ENCODE measurements at regions not wholly inside any gene's neighbourhood (a gene's known extent, or its start where the extent isn't known, plus 50 kb on each side); places are given as distances from the start of the nearest gene placed in this dataset.
"Not testable (repeated sequence)": the region's sequence is repeated elsewhere in the genome, so short reads cannot be mapped to it uniquely, and the experiment has no call there.

- Histone ChIP-seq H3K9me2 (ENCODE audit: insufficient read depth, low read length) (no peaks in the 10 kb centered on the region), H3F3A (ENCODE audit: insufficient read depth, low read length, poor library complexity, severe bottlenecking) (no peaks in the 10 kb centered on the region), H3K9ac (ENCODE audit: low read length) (no peak overlapping the region), H2AFZ (ENCODE audit: low read depth, low read length) (no peak overlapping the region), H3K27ac (ENCODE audit: low read length) (no peak overlapping the region), H3K4me3 (ENCODE audit: low read length) (no peak overlapping the region), H4K20me1 (ENCODE audit: insufficient read depth) (no peaks in the 10 kb centered on the region), H3K9me3 (ENCODE audit: low read length) (no peaks in the 10 kb centered on the region), H3K36me3 (ENCODE audit: insufficient read depth, low read length) (no peaks in the 10 kb centered on the region), H3K27me3 (ENCODE audit: insufficient read depth, low read depth, low read length) (no peaks in the 10 kb centered on the region), H3K4me2 (ENCODE audit: low read length) (no peak overlapping the region), H3K79me2 (replicated peaks; ENCODE audit: insufficient read depth, low read length) (no peaks in the 10 kb centered on the region)
- TF ChIP-seq MXI1 (conservative IDR thresholded peaks at IDR 0.05; ENCODE audit: poor library complexity, severe bottlenecking) (no peak), EZH2 (IDR thresholded peaks at IDR 0.05; ENCODE audit: borderline replicate concordance, insufficient read depth, low read length, poor library complexity, severe bottlenecking) (no peak), RAD21 (conservative IDR thresholded peaks at IDR 0.05) (no peak), CTCF (IDR thresholded peaks at IDR 0.05; ENCODE audit: poor library complexity, severe bottlenecking) (no peak), EP300 (conservative IDR thresholded peaks at IDR 0.05; ENCODE audit: poor library complexity, severe bottlenecking) (no peak), REST (IDR thresholded peaks at IDR 0.05; ENCODE audit: borderline replicate concordance) (no peak), SMC3 (conservative IDR thresholded peaks at IDR 0.05; ENCODE audit: poor library complexity) (no peak), POLR2AphosphoS5 (IDR thresholded peaks at IDR 0.05) (no peak), TAF1 (IDR thresholded peaks at IDR 0.05; ENCODE audit: low read depth) (no peak)
These were observed 69.3 kb downstream of the RBM11 start for GRCh38 chr21:14285147-14285761.

- no peak overlapping the region for H3K4me3 ChIP-seq (ENCODE audit: low read length)
- TF ChIP-seq TAF1 (IDR thresholded peaks at IDR 0.05; ENCODE audit: low read depth): no peak
- no peak for TF ChIP-seq REST (IDR thresholded peaks at IDR 0.05; ENCODE audit: borderline replicate concordance)
- no peak for TF ChIP-seq RAD21 (conservative IDR thresholded peaks at IDR 0.05)
- no peak for TF ChIP-seq EZH2 (IDR thresholded peaks at IDR 0.05; ENCODE audit: borderline replicate concordance, insufficient read depth, low read length, poor library complexity, severe bottlenecking)
- no peak for TF ChIP-seq SMC3 (conservative IDR thresholded peaks at IDR 0.05; ENCODE audit: poor library complexity)
- TF ChIP-seq CTCF (IDR thresholded peaks at IDR 0.05; ENCODE audit: poor library complexity, severe bottlenecking): no peak
- TF ChIP-seq POLR2AphosphoS5 (IDR thresholded peaks at IDR 0.05): no peak
- TF ChIP-seq MXI1 (conservative IDR thresholded peaks at IDR 0.05; ENCODE audit: poor library complexity, severe bottlenecking): no peak
- TF ChIP-seq EP300 (conservative IDR thresholded peaks at IDR 0.05; ENCODE audit: poor library complexity, severe bottlenecking): no peak
- H3K9me2 ChIP-seq (ENCODE audit: insufficient read depth, low read length): no peaks in the 10 kb centered on the region
These were observed 68.5 kb downstream of the RBM11 start for GRCh38 chr21:14284481-14284880.

GRCh38 chr21:14281188-14281900 lies 65.4 kb downstream of the RBM11 start:
- H3K9ac ChIP-seq (ENCODE audit: low read length): not testable (repeated sequence)

More at GRCh38 chr21:14284481-14284880, 68.5 kb downstream of the RBM11 start:
- Histone ChIP-seq H4K20me1 (ENCODE audit: insufficient read depth) (no peaks in the 10 kb centered on the region), H3K9ac (ENCODE audit: low read length) (no peak overlapping the region), H3K27ac (ENCODE audit: low read length) (no peak overlapping the region), H3F3A (ENCODE audit: insufficient read depth, low read length, poor library complexity, severe bottlenecking) (no peaks in the 10 kb centered on the region), H2AFZ (ENCODE audit: low read depth, low read length) (no peak overlapping the region), H3K79me2 (replicated peaks; ENCODE audit: insufficient read depth, low read length) (no peaks in the 10 kb centered on the region), H3K4me2 (ENCODE audit: low read length) (no peak overlapping the region), H3K36me3 (ENCODE audit: insufficient read depth, low read length) (no peaks in the 10 kb centered on the region), H3K27me3 (ENCODE audit: insufficient read depth, low read depth, low read length) (no peaks in the 10 kb centered on the region), H3K9me3 (ENCODE audit: low read length) (no peaks in the 10 kb centered on the region)

More at GRCh38 chr21:14281188-14281900, 65.4 kb downstream of the RBM11 start:
- H3K9me2 ChIP-seq (ENCODE audit: insufficient read depth, low read length); H3K36me3 ChIP-seq (ENCODE audit: insufficient read depth, low read length); H3K4me2 ChIP-seq (ENCODE audit: low read length); H3F3A ChIP-seq (ENCODE audit: insufficient read depth, low read length, poor library complexity, severe bottlenecking); H3K27ac ChIP-seq (ENCODE audit: low read length); H4K20me1 ChIP-seq (ENCODE audit: insufficient read depth); H3K4me3 ChIP-seq (ENCODE audit: low read length); H3K79me2 ChIP-seq (replicated peaks; ENCODE audit: insufficient read depth, low read length); H3K27me3 ChIP-seq (ENCODE audit: insufficient read depth, low read depth, low read length); H2AFZ ChIP-seq (ENCODE audit: low read depth, low read length); H3K9me3 ChIP-seq (ENCODE audit: low read length): not testable (repeated sequence)

All from neural cell (in vitro differentiated cells).